ENCODE measurements at regions not wholly inside any gene's neighbourhood (a gene's known extent, or its start where the extent isn't known, plus 50 kb on each side); places are given as distances from the start of the nearest gene placed in this dataset.

DNA sequence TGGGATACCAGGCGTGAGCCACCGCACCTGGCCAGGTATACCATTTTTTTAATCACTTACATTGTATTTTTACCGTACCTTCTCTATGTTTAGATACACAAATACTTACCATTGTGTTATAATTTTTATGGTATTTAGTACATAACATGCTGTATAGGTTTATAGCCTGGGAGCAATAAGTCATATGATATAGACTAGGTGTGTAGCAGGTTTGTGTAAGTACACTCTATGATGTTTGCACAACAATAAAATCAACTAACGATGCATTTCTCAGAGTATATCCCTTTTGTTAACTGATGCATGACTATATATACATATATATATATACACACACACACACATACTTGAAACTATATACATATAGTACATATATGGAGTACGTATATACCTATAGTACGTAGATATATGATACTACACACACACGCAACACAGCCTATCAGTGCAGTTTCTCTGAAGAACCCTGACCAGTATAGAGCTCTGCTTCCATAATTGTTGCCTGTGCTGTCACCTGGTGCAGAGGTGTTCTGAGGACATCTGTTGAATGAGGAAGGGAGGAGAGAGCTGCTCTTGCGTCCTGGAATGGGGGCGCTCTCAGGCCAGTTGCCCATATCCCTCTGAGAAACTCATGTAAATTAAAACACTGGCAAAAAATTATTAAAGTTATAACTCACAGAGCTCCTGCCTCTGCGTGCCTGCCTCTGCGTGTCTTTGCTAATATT is 315.3 kb downstream of the FGFR2 start:
- DNase-seq: no peak

DNA sequence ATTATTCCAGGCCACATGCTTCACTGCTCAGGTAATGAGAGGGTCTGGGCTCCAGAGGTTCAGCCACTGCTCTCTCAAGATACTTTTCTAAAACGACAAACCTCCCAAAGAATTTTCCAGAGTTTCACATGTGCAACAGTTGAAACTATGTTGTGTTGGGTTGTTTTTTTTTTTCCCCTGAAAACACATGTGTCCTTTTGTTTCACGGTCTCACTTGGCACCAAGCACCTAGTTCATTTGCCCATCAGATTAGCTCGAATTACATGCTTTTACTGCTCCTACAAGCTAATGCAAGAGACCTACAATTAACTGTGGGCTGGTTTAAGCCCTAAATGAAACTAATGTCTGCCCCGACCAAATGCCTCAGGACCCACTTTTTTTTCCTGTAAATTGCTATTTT is 313.3 kb downstream of the FGFR2 start:
- peak in 1 of 2 experiments; percentile 13 for DNase-seq

DNA sequence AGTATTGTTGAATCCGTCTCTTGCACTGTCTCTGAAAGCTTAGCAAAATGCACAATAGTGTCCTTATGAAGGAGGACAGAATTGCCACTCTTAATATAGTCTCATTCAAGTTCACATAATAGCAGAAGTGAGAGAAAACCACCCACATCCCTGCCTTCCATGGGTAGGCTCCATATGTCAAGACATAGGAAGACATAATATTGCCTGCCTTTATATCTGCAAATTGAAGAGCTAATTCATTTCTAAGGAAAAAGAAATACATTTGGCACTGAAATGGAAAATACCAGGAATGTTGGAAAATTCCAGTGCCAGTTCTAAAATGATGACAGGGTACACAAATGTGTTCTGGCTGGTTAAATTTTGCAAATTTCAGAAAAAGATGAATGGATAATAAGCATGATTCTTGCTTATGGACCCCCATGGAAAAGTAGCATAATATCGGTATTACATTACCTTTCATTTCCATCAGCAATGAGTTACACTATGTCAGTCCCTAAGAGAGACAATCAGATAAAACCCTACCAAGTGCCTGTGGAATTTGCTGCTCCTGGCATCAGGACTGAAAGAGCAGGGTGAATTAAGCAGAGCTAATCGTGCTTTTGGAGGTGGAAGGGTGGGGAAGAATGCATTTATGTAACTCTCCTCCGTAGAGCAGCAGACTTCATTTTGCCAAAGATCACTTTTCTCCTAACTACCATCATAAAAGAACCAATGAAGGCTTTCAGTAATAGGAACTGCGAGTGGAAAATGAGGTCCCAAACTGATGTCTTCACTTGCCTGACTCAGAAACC is 312.6 kb downstream of the FGFR2 start:
- no peak for DNase-seq

DNA sequence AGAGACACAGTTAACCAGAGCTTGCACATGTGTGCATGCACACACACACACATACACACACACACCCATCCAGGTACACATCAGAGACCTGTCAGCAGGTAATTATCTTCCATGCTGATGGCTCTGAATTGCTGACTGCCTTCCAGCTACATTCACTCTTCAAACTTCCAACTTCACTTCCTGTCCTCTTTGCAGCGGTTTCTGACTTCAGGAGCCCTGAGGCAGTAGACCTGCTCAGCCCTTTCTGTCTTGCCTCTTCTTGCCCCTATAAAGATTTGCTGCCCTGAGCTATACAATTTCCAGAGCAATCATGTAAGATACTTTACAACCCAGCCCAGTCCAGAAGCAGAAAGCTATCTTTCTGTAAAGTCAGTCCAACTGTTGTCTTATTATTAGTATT is 310.2 kb downstream of the FGFR2 start:
- no peak for DNase-seq

DNA sequence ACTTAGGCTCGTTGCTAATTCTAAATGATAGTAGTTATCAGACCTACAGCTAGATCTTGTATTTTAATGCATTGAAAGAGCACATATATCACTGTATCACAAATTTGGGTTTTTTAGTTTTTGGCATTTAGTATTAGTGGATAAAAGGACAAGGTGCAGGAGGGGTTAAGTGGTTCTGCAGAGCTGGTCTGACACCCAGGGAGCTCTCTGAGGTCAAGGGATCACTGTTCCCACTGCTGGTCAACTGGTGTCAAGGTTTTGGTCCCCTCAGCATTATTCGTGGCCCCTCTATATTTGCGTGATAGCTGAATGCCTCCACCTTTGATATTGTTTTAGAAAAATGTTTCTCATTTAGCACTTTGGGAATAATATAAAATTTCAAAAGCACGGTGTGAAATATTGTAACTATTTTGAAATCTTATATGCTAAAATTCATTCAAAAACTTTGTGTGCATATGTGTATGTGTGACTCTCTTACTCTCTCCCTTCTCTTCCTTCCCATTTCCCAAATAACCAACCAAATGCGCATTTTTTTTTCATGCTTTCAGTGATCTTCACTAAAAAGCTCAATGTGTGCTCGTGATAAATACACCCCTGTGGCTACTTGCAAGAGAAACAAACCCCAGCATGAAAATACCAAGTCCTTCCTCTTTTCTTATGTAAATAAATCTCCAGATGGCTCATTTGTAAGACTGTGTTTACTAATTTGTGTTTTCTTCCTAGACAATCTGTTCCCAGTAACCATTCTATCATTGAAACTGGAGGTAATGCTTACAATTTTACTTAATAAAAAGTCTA is 309.2 kb downstream of the FGFR2 start:
- DNase-seq: no peak

DNA sequence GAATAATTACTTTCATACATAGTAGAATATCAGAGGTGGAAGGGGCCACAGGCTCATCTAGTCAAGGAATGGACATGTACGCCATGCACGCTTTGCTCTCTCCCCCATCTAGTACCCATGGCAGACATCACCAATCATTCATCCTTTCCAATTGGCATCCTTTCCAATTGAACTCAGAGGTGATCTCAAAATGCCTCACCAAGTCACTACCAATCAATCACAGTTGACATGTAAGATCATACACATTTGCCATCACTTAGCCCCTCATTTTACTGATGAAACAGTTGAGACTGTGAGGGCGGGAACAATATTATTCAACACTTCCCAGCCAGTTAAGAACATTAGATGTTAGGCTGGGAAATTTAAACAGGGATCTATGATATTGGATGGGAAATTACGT is 308.4 kb downstream of the FGFR2 start:
- no peak for DNase-seq

DNA sequence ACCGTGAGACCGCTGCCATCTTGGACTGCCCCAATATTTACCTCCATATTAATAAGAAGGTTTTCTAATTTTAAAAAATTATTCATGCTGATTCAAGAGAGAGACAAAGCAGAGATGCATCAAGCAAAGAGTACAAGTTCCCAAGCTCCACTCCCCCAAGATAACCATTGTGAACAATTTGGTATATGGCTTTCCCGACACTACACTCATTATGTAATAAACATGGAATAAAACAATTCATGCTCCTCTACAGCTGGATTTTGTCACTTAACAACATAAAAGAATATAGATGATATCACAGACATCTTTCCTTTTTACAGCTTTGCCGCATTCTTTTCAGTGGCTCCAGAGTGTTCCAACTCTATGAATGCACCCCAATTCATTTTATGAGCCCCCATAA is 307.6 kb downstream of the FGFR2 start:
- DNase-seq: no peak

DNA sequence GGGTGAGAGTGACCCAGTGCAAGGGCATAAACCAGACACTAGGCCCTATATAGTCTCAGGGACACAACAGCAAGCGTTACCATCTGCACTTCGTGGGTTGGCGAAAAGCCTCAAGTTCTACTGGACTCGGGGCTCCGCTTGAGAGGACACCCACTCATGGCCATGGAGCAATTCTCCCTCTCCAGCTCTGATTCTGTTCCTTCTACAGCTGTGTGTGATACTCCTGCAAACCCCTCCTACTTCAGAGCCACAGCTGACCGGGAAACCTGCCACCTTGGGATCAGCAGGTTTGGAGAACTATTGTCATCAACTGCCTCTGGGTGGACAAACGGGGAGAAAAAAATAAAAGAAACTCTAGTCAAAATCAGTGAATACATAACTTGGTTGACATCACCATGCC is 306.9 kb downstream of the FGFR2 start:
- DNase-seq: no peak

DNA sequence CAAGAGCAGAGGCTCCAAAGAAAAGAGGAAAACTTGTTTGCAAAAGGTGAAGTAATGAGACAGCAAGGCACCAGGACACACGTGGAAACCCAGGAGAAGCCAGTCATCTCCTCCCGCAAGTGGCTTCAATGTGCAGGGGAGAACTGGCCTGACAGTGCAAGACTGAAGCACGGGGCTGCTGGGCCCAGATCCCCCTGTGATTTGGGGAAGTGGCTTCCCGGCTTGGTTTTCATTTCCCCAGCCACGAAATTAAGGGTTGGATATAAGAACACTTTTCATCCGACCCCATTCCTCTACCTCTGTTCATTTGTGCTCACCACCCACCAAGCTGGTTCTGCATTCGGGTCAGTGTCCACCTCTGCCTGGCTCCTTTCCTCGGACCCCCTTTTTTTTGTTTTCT is 306.4 kb downstream of the FGFR2 start:
- DNase-seq: no peak

DNA sequence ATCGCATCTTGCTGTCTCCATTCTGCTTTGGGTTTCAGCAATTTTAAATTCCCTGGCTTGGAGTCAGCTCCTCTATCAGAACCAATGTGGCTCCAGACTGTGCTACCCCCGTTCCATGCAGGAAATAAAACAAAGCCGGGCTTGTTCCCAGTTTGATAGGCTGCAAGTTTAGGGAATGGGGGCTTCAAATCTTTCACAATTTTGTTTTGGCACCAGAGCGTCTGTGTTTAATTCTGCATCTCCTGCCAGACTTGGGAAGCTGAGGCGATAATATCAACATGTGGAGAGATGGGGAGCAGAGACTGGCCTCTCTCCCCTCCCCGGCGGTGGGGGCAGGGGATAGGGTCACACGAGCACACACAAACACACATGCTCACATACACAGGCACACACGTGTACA is 305.9 kb downstream of the FGFR2 start:
- DNase-seq: no peak

DNA sequence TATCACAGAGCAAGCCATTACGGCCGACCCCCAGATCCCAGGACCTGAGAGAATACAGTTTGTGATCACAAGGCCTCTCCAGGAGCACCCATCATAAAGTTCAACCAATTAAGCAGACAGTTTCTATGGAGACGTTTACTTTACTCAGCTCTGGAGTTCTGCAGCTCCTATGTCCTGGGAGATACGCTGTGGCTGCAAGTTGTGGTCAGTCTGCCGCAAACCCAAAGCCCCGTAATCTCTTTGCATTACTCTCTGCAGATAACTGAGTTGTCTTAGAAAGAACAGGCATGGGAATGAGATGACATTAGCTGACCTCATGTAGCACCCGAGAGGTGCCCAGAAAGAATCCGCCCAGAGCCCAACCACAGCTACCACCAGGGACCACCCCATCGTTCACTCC is 305.1 kb downstream of the FGFR2 start:
- no peak for DNase-seq

DNA sequence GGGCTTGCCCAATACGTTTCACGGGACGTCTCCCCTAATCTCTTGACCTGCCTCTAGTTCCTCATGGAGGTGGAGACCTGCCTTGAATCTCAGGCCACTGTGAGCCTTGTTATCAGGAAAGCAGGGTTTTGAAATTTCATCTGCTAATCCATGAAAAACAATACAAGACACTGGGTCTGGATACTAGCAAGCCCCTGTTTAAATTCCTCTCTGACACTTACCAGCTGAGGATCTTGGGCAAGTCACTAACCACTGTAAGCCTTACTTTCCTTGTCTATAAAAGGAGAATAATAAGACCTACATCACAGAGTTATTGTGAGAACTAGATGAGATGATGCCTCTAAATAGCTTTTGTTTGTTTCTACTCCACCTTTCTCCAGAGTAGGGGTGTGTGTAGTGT is 303.6 kb downstream of the FGFR2 start:
- DNase-seq: no peak

DNA sequence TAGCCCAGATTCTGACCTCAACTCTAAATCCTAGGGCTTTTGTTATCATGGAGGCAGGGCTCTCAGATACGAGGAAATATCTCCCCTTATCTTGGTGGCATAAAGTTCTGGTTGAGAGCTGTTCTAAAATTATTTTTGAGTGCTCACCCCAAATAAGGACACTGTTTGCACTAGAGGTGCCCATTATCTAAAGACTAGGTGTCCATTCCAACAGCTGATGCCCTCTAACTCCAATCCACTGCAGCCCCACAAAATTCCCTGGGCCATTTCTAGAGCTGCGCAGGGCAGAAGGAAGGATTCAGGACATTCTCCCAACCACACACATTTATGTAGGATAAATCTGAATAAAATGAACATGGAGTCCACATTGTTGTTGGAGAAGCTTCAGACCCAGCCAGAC is 301.9 kb downstream of the FGFR2 start:
- no peak for DNase-seq

DNA sequence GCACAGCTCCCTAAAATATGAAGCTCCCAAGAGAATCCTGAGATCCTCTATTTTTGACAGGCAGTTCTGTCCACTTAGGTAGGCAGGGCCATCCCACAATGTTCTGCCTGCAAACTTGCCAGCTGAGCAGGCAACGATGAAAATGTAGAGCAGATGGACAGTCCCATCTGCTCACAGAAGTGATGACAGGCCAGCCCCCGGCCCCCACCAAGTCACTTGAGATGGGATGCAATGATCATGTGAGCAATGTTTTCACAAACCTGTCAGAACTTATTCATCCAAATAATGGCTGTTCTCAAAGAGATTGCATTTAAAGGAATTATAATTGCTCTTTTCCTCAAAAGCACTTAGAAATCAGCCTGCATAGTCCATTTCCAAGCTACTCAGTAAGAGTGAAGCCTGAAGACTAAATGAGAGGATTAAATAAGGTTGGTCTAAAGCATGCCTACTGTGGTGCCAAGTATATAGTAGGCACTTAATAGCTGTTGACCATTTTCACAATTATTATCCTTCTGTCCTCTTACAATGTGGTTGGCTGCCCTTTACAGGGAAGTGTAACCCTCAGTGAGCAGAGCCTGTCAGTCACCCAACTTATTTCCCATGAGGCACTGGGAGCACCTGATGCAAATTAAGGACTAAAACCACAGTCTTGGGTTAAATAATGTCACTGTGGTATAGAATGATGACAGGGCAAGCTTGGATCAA is 301.2 kb downstream of the FGFR2 start:
- peak; percentile 65 to 79 for DNase-seq

DNA sequence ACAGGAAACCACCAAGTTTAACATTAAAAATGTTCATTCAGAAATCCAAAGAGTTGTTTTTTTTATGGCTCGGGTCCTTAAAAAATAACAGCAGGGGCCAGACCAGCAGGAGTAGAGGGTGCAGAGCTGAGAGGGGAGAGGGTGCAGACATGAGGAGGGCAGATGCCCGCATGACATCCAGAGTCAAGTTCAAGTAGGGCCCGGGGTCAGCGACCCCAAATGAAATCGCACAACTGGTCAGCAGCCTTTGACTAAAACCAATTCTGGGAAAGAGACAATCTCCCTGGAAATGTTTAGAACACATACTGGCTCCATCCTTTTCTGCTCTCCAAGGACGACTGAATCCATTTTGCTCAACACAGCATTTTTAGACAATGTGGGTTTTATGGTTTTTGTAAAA is 297.5 kb downstream of the FGFR2 start:
- no peak for DNase-seq

DNA sequence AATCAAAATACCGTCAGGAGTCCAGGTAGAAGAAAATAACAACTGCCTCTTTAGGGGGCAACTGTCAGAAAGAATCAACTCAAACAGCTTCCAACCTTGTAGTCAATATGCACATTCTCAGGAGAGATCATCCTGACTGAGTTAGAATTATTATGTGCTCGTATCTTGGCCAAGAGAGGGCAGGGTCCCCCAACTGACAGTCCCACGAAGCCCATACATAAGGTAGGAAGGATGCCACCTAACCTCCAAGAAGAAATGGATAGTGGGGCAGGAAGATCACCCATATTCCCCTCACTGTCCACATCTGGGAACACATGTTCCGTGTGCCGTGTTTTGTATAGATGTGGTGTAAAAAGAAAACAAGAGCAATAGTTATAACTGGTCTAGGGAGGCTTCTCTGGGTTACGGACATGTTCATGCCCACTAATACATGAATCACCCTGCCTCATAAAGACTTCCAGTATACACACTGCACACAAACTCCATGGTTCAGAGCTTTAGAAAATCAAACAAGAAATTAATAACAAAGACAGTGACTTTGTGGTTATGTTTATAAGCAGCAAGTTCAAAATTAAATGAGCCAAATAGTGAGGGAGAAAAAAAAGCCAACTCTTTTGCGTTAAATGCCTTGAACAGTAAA is 295.6 kb downstream of the FGFR2 start:
- DNase-seq: peak in 1 of 2 experiments; percentile 1

DNA sequence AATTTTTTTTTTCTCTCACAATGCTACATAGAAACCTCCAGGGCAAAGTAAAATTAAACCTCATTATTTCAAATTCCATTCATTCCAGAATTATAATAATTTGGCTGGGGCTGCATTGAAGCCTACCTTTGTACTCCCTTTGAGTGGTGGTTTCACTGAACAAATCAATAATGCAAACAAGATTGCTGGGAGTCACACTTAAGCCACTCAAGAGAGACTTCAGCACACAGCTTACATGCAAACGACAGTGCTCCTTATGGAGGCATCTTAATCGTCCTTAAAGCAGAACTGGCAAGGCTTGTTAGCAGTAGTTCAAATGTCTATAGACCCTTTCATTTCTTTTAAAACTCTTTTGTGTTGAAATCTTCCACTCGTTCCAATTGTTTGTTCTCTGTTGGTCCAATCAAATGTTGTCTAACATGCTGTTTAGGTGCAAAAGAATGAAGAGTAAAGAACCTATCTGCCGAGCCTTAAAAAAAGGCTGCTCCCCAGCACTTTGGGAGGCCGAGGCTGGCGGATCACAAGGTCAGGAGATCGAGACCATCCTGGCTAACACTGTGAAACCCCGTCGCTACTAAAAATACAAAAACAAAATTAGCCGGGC is 294.9 kb downstream of the FGFR2 start:
- DNase-seq: peak; percentile 15 to 65

DNA sequence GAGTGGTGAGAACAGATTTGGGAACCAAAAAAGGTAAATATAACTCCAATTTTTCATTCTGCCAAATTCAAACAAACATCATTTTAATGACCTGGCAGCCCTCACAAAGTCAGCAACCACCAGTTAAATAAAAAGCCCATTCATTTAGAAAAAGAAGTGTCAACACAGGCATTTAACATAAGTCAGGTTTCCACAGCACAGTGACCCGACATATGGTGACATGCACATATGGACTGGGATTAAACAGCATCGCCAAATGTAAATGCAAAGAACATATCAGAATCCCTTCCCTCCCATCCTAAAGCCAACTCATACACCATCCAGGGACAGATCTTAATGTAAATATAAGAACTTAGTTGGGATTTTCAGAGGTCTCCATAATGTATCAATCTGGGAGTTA is 293.2 kb downstream of the FGFR2 start:
- peak; percentile 35 to 84 for DNase-seq

DNA sequence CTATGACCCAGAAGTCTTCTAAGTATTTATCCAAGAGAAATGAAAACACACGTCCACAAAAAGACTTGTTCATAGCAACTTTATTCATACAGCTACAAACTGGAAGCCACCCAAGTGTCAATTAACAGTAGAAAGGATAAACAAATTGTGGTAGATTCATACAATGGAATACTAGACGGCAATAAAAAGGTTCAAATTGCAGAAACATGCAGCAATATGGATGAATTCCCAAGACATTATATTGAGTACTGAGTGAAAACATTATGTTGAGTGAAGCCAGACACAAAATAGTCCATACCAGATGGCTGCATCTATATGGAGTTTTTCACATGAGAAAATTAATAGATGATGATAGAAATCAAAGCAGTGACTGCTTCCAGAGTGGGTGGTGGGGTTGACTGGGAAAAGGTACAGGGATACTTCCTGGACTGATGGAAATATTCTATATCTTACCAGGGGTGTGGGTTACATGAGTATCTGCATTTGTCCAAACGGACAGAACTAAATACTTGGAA is 292.0 kb downstream of the FGFR2 start:
- DNase-seq: no peak

DNA sequence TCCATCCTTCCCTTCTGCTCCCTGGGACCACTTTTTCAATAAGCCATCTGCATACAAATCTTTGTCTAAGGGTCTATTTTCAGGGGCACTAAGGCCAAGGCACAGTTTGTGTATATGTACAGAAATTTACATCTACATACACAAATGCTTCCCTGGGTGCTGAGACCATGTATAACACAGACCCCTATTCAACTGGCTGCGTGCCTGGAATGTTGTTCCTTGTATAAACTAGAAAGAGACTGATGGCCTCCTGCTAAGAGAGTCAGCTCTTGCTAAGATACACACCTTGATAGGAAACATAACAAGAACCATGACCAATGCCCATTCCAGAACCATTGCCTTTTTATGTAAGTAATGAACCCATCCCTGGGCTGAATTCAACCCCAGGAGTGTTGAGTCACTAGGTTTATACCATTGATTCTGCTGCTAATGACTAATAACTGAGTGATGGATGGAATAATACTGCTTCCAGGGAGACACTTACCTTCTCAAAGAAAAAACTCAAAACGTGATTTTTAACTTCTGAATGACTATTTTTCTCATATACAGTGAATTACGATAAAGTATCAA is 290.7 kb downstream of the FGFR2 start:
- DNase-seq: no peak

DNA sequence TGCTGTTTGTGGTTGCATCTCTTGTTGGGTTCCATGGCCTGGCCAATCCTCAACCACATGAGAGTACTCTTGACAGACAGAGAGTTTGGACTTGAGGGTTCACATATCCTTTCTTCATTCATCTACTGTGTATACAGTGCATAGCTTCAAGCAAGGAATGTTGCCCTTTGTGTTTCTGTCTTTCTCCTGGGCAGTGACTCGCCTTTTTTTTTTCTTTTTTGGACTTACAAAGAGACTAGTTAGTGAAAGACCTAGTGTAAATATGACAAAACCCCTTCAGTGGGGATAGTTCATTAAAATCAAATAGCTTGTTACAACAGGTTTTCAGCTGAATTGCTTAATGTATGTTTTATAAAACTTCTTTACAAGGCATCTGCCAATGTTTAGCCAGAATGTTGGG is 290.2 kb downstream of the FGFR2 start:
- no peak for DNase-seq

DNA sequence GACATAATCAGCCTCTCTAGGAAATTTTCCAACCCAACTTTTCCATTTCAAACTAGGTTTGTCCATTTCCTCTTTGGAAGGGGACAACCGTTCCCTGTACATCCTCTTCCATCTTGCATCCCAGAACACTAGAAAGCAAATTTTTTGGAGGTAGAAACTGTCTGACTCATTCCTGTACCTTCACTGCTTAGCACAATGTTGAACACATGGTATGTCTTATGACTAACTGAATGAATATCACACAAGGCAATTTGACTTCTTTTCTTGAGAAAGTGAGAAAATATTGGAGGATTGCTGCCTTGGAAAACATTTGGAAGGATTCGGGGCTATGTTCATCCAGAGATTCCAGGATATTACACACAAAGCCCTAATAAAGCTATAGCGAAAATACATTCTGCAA is 289.1 kb downstream of the FGFR2 start:
- DNase-seq: no peak

Measured in NCI-H524 (cell line).